M059J (cell line): ENCODE measurements at regions not wholly inside any gene's neighbourhood (a gene's known extent, or its start where the extent isn't known, plus 50 kb on each side); places are given as distances from the start of the nearest gene placed in this dataset.

Experiments used
- DNase-seq: peaks from one replicate; pipeline ENCODE4 v3.0.0-alpha.2; 2012; ENCODE audit warnings: low read depth

DNA sequence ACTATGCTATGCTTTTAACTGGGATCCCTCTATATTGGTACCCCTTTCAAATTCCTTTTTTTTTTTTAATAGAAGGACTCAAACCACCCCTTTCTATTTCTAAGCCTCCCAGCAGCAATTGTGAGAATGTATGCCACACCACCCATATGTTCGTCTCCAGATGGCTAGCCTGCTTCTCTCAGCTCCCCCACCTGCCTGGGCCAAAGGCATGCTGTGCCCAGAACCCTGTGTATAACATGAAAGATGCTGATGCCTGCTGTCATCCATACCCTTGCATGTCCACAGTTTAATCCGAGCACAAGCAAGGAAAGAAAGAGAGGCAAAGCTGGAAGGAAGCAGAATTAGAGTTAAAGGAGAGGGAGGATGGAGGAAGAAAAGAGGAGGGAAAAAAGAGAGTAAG lies 159.5 kb upstream of the CNTN6 start:
- DNase-seq = no peak

DNA sequence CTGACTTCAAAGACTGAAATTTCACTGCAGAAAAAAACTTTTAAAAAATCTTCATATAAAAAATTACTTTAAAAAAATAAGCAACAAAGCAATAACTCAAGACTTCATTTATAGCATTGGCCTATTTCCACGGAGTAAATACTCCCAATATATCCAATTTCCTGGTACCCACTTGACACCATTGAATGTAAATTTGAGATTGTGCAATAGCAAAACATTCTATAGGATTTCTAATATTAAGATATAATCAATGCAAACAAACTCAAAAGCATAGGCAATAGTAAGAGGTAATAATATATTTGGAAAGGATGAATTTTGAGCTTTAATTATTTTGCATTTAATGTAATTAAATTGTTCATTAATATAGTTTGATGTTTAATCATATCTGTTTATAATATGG lies 148.0 kb upstream of the CNTN6 start:
- no peak for DNase-seq

DNA sequence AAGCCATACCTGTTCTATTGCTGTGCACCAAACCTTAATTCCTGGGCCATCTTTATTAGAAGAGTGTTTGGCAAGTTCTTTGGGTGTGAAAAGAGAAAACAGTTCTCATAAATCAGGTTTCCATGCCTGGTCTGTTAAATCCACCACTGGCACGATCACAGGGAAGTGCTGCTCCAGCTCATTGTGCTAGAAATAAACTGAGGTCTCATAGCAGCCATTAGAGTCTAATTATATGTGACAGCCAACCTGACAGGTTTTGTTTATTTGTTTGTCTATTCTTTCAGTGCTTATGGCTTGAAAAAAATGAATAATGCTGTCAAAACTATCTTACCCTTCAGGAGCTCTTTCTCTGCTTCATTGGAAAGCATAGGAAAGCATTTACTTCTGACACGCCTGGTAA lies 147.1 kb upstream of the CNTN6 start:
- DNase-seq = no peak

DNA sequence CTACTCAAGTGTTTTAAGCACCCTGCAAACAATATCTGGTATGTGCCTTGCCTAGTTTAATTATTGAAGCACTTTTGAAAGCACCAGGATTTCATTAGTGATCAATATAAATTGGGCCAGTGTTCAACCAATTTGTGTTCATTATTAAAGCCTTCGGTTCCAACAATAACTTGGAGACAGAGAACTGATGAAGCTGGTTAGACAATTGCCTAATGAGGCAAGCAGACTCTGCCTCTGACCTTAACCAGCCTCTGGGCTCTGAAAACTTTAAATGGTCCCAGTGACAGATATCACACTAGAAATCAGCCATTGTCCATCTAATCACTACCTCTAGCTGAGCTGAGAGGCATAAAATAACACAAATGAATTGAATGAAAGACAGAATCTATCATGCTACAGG lies 139.9 kb upstream of the CNTN6 start:
- no peak for DNase-seq

DNA sequence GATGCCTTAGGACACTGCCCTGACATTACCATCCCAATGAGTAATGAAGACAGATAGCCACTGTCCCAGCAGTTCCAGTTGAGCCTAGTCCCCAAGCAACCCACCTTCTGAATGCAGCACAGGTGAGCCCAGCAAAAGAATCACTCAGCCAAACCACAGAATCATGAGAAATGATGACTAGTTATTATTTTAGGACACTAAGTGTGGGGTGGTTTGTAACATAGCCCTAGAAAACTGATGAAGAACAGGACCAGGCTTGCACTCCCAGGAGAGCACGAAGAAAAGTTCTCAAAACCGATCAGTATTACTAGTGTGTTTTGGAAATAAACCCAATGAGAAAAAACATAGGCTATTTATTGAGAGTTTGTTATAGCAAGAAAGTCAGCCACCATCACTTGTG lies 129.6 kb upstream of the CNTN6 start:
- DNase-seq = no peak

DNA sequence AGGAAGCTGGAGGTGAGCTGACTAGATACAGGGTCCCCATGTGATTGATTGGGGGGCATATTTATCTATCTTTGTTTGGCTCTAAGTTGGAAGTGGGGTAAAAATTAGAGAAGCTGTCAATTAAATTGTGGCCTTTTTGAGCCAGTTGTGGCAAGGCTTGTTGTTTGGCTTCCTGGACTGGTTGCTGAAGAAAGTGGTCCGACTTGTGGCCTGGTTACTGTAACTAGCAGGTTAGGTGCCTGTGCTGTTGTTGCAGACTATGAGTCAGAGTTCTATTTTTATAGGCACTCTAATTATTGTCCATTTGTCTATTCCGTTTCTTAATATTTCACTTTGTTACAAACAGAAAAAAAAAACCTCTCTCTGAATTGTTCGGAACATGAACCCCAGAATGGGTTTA lies 129.1 kb upstream of the CNTN6 start:
- DNase-seq = no peak

DNA sequence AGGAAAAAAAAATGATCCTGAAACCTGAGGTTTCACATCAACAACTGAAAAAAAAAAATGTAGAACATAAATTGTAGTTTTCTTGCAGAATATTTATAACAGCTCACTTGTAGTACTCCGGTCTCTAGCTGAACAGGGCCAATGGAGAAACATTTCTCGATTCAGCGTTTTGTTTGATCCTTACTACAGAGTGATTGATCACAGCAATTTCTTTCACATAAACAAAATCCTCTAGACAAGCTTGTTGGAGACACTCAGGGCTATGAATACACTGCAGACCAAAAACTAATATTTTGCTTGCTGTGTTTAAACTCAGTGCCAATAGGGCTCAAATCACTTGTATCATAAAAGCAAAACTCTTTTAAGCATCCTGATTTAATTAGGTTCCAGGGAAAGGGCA lies 127.0 kb upstream of the CNTN6 start:
- no peak for DNase-seq

DNA sequence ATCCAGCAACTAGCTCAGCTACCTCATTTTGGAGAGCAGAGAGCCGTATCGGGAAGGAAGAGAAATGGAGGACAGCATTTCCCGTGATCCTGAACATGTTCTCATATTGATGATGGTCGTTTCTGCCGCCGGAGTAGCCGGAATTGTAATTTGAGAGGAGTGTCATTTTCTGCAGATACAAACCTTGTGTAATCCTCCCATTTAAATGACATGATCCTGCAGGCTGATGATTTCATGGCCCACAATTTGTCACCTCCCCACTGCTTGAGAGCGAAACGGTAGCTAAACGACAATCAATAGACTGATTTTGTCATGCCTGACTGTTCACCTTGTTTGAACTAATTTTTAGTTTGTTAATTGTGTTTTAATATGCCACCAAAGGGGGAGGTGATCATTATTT lies 126.5 kb upstream of the CNTN6 start:
- DNase-seq = no peak

DNA sequence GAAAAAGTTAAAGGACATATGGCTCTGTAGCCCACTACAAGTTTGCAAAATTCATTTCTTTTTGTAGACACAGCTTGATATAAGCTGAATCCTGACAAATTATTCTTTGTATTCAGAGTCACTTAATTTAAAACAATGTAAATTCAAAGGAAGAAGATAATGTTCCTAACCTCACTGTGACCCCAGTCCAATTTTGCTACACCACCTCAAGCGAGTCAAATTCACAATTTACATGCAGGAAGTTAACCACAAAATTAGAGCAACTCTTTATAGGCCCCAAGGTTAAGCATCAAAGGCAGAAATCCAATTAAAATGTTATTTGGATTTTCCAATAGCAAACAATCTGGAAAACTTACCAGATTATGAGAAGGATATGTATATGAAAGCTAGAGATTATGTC lies 119.5 kb upstream of the CNTN6 start:
- no peak for DNase-seq

DNA sequence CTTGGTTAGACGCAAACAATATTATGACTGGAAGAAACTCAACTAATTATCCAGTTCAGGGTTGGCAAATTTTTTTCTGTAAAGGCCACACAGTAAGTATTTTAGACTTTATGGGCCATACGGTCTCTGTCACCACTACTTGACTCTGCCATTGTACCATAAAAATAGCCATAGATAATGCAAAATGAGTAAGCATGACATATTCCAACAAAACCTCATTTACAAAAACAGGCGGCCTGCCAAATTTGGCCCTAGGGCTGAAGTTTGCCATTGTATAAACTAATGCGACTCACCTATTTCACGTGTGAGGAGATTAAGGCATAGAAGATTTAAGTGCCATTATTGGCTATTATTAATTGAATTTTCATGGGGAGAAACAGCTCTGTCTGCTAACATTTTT lies 116.8 kb upstream of the CNTN6 start:
- DNase-seq = peak; percentile 1

DNA sequence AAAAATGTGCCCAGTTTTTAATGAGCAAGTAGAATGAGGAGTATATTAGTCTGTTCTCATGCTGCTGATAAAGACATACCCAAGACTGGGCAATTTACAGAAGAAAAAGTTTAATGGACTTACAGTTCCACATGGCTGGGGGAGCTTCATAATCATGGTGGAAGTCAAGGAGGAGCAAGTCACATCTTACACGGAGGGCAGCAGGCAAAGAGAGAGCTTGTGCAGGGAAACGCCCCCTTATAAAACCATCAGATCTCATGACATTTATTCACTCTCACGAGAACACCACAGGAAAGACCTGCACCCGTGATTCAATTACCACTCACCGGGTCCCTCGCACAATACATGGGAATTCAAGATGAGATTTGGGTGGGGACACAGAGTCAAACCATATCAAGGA lies 111.7 kb upstream of the CNTN6 start:
- DNase-seq = no peak

DNA sequence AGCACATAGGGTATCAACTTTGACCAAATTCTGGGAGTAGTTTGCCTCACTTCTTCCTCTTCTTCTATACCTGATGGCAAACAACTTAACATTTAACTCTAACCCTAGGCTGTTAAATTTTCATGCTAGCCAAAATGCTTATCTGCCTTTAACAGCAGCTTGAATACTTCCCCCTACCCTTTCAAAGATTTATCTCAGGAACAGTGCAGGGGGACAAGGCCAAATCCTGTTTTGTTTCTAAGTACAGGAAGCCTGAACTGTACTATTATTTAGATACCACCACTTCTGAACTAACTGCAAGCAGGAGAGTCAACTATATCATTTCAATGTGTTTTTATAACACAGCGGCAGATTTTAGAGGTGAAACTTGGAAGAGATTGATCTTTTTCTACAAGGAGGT lies 104.0 kb upstream of the CNTN6 start:
- no peak for DNase-seq

DNA sequence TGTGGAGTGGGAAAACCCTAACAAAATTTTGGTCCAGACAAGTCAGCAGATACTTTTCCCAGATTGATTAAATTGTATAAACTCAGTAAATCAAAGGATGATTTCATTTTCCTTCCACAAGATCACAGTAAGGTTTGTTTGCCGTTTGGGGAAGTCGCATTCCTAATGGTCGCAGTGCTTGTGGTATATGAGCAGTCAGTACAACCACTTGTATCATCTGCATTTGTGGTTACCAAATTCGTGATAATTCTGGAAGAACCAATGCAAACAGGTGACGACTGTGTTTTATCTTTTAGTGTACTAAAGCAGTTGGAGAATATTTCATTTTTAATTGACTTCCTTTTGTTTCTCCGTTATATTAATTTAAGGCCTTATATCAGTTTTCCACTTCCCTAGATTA lies 100.0 kb upstream of the CNTN6 start:
- no peak for DNase-seq

DNA sequence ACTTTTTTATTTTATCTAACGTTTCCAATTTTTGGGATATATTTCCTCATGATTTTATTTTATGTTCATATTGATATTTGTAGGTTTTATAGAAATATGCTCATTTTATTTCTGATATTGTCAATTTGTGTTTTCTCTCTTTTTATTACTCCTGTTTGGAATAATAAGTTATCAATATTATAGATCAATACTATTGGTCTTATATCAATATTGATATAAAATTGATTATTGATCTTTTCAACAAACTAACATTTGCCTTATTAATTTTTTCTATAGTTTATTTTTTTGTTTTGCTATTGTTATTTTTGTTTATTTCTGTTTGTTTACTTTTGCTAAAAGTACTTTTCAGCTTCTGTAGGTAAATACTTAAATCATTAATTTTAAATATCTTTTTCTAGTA lies 90.8 kb upstream of the CNTN6 start:
- DNase-seq = no peak

DNA sequence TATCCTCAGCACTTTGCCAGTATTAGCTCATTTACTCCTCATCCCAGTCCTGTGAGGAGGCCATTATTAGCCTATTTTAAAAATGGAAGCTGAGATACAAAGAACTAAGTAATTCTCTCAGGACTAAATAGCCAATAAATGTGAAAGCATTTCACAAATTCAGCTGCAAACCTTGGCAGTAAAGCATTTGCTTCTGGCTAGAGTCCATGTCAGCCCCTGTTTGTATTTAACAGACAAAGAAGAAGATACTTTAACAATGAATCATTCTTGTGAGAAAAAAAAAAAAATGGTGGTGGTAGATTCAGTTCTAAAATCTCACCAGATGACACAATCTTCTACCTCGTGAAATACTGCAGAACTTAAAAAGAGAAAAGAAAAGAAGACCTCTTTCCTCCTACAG lies 85.0 kb upstream of the CNTN6 start:
- DNase-seq = peak; percentile 2

DNA sequence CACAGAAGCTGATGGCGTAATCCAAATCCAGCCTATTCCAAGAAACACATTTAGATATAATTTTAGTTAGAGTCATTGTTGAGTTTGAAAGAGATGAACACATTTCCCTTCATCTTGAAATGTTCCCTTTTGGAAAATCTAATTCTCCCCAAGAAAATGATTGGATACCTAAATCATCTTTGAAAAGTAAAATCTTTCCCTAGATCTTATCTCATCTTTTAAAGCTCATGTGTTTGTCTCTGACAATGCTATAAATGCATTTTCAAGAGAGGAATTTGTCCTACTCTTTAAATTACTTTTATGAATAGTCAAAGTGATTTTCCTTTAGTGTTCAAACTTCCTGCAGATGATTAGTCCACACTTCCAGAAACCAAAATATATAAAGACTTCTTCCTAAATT lies 82.6 kb upstream of the CNTN6 start:
- no peak for DNase-seq

DNA sequence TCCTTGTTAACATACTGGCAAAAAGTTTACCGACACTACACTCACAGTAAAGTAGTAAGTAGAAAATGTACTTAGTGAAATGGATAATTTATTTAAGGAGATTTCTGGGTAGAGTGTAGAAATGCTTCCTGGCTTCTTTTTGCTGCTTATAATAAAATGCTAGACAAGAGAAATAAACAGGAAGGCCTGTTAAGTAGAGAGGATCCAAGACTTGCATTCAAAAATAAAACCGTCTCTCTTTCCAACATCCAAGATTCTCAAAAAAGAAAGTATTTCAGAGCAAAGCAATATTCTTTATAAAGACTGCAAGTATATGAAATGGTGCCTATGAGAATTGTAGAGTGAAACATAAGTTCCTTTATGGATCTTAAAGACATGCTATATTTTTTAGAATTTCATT lies 77.0 kb upstream of the CNTN6 start:
- DNase-seq = no peak

DNA sequence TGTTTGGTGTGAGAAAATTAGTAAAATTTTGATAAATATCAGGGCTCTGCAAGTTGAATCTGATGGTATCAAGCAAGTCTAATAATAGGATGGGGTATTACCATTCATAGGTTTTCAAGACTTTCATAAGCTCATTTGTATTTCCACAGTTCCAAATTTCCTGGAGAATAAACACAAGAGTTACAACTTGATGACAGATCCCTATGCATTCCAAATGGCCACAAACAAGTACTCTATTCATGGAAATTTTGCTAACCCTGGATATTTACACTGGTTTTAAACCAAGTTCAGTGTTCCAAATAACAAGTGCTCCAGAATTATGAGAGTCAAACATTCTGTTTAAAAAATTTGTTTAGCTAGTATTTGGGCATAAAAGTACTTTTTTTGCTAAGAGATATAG lies 75.0 kb upstream of the CNTN6 start:
- no peak for DNase-seq

DNA sequence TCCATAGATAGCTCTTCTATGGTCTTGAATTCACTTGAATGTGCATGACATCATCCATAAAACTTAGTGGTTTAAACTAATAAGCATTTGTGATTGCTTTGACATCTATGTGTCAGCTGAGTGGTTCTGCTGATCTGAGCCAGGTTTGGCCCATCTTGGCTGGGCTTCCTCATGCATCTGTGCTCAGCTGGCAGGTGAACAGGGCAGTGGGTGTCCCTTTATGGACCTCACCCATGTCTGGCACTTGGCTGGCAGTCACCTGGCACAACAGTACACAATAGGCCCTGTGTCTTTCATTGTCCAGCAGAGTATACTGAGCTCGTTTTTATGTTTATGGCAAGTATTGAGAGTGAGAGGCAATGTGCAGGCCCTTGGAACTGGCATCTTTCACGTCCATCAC lies 73.7 kb upstream of the CNTN6 start:
- DNase-seq = no peak

DNA sequence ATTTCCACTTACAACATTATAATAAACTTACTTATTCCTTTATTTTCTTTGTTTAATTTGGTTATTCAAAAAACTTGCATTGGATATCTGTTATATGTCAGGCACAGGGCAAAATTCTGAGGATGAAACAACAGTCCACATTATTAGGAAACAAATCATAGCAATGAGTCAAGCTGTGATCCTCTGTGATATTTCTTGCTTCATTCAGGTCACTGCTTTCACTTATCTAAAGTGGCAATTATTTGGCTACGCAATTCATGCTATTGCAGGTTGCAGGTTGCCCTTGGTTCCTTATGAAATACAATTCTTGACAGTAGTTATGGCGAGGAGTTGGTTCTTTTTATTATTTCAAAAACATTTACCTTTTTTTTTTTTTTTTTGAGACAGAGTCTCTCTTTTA lies 66.4 kb upstream of the CNTN6 start:
- no peak for DNase-seq

DNA sequence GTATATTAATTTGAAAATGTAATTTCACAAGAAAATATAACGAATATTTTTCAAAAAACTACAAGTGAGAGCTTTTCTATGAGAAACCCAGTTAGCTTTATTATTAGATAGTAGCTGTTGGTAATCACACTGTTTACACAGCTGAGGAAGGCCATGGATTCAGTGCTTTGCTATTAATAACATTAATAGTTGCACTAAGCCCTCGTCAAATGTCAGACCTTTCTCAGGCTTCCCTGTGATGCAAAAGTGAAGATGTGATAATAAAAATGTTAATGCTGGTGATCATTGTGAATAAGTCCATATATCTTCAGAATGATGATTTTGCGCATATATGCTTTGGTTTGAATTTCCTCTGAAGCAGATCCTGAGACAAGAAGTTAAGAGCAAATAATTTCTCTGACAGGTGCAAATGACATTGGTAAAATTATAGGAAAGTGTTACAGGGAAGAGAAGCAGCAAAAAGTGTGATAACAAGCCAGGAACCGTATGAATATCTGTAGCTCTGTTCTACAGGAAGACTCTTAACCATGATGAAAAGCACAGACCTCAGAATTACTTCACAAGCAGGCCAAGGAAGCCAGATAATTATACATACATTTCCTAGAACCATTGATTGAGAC lies 56.5 kb upstream of the CNTN6 start:
- no peak for DNase-seq

DNA sequence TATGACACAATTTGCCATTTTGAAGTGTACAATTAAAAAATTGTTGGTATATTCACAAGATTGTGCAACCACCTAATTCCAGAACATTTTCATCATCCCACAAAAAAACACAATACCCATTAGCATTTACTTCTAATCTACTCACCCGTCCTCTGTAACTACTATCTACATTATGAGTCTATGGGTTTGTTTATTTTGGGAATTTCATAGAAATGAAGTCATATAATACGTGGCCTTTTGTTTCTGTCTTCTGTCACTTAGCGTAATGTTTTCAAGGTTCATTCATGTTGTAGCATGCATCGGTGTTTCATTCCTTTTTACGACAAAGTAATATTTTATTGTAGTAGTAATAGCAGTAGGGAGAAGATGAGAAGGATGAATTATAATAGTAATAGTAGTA lies 55.2 kb upstream of the CNTN6 start:
- no peak for DNase-seq
